ENCODE measurements at regions not wholly inside any gene's neighbourhood (a gene's known extent, or its start where the extent isn't known, plus 50 kb on each side); places are given as distances from the start of the nearest gene placed in this dataset.
"Not testable (repeated sequence)": the region's sequence is repeated elsewhere in the genome, so short reads cannot be mapped to it uniquely, and the experiment has no call there.

GRCh38 chr13:105679838-105680237 lies 855.6 kb downstream of the EFNB2 start:
- no peak for DNase-seq (ENCODE audit: low read depth)
- no peak overlapping the region for H3K4me3 ChIP-seq (ENCODE audit: low read depth, low read length)
- TF ChIP-seq MYC (IDR thresholded peaks at IDR 0.05; ENCODE audit: low read depth, low read length) (no peak), CTCF (IDR thresholded peaks at IDR 0.05; ENCODE audit: low read depth, low read length) (no peak), MAX (IDR thresholded peaks at IDR 0.05; ENCODE audit: low read depth, low read length) (no peak), POLR2A (IDR thresholded peaks at IDR 0.05; ENCODE audit: extremely low read depth, insufficient read length) (no peak)

GRCh38 chr13:105678072-105678471 lies 857.4 kb downstream of the EFNB2 start:
- H3K4me3 ChIP-seq (ENCODE audit: low read depth, low read length), result no peak overlapping the region
- TF ChIP-seq POLR2A (IDR thresholded peaks at IDR 0.05; ENCODE audit: extremely low read depth, insufficient read length), result no peak
- TF ChIP-seq CTCF (IDR thresholded peaks at IDR 0.05; ENCODE audit: low read depth, low read length), result no peak
- no peak for TF ChIP-seq MAX (IDR thresholded peaks at IDR 0.05; ENCODE audit: low read depth, low read length)
- TF ChIP-seq MYC (IDR thresholded peaks at IDR 0.05; ENCODE audit: low read depth, low read length), result no peak
- no peak for DNase-seq (ENCODE audit: low read depth)

GRCh38 chr13:105672881-105673280 lies 862.6 kb downstream of the EFNB2 start:
- DNase-seq (ENCODE audit: low read depth), result no peak
- no peak for TF ChIP-seq CTCF (IDR thresholded peaks at IDR 0.05; ENCODE audit: low read depth, low read length)
- no peak for TF ChIP-seq MYC (IDR thresholded peaks at IDR 0.05; ENCODE audit: low read depth, low read length)
- no peak for TF ChIP-seq MAX (IDR thresholded peaks at IDR 0.05; ENCODE audit: low read depth, low read length)
- no peak for TF ChIP-seq POLR2A (IDR thresholded peaks at IDR 0.05; ENCODE audit: extremely low read depth, insufficient read length)
- H3K4me3 ChIP-seq (ENCODE audit: low read depth, low read length), result no peak overlapping the region

- not testable (repeated sequence) for DNase-seq (ENCODE audit: low read depth); H3K4me3 ChIP-seq (ENCODE audit: low read depth, low read length)
Measured at GRCh38 chr13:105671131-105671530, 864.3 kb downstream of the EFNB2 start.

GRCh38 chr13:105670179-105670990 lies 865.1 kb downstream of the EFNB2 start:
- TF ChIP-seq CTCF (IDR thresholded peaks at IDR 0.05; ENCODE audit: low read depth, low read length) (no peak), MYC (IDR thresholded peaks at IDR 0.05; ENCODE audit: low read depth, low read length) (no peak), MAX (IDR thresholded peaks at IDR 0.05; ENCODE audit: low read depth, low read length) (no peak), POLR2A (IDR thresholded peaks at IDR 0.05; ENCODE audit: extremely low read depth, insufficient read length) (no peak)
- DNase-seq (ENCODE audit: low read depth), result no peak
- H3K4me3 ChIP-seq (ENCODE audit: low read depth, low read length), result no peak overlapping the region

- no peak for DNase-seq (ENCODE audit: low read depth)
- TF ChIP-seq MAX (IDR thresholded peaks at IDR 0.05; ENCODE audit: low read depth, low read length) (no peak), POLR2A (IDR thresholded peaks at IDR 0.05; ENCODE audit: extremely low read depth, insufficient read length) (no peak), MYC (IDR thresholded peaks at IDR 0.05; ENCODE audit: low read depth, low read length) (no peak), CTCF (IDR thresholded peaks at IDR 0.05; ENCODE audit: low read depth, low read length) (no peak)
- no peak overlapping the region for H3K4me3 ChIP-seq (ENCODE audit: low read depth, low read length)
Measured at GRCh38 chr13:105665284-105665683, 870.2 kb downstream of the EFNB2 start.

Measured in NB4 (cell line).